Lung (tissue), 11 donors: ENCODE measurements at regions not wholly inside any gene's neighbourhood (a gene's known extent, or its start where the extent isn't known, plus 50 kb on each side); places are given as distances from the start of the nearest gene placed in this dataset.

Source experiments
- ATAC-seq: fragments of 200-7000 bp; cut with Tn5 transposase; one replicate; pipeline ENCODE4 v1.9.1; 2020; ENCODE audit warnings: moderate number of reproducible peaks; ENCODE audit not compliant: insufficient read depth, low FRiP score
- DNase-seq, 3 donors: peaks; one replicate each; pipeline ENCODE4 v3.0.0-alpha.2; 2013 to 2017
- H3K27ac ChIP-seq, 2 donors: one replicate each; pipeline ENCODE4 v1.5.1; 2013; ENCODE audit warnings: mild to moderate bottlenecking in 2 of 2, moderate library complexity in 2 of 2, control low read depth in 1 of 2, inconsistent platforms in 1 of 2, low read depth in 1 of 2, low read length in 1 of 2
- H3K27me3 ChIP-seq, 3 donors: one replicate each; pipeline ENCODE4 v1.5.1; 2013; ENCODE audit warnings: low read length in 2 of 3; ENCODE audit not compliant: control insufficient read depth in 3 of 3, insufficient read depth in 3 of 3
- H3K36me3 ChIP-seq, 4 donors: one replicate each; pipeline ENCODE4 v1.5.1; 2013; ENCODE audit warnings: low read length in 4 of 4, mild to moderate bottlenecking in 1 of 4, moderate library complexity in 1 of 4; ENCODE audit not compliant: control insufficient read depth in 4 of 4, insufficient read depth in 4 of 4
- H3K4me1 ChIP-seq, 5 donors: one replicate each; pipeline ENCODE4 v1.5.1; 2013; ENCODE audit warnings: low read length in 5 of 5, mild to moderate bottlenecking in 2 of 5, moderate library complexity in 1 of 5; ENCODE audit not compliant: control insufficient read depth in 5 of 5, insufficient read depth in 5 of 5
- H3K4me3 ChIP-seq: one replicate; pipeline ENCODE4 v1.5.1; 2013; ENCODE audit warnings: mild to moderate bottlenecking, control low read depth, moderate library complexity
- H3K9ac ChIP-seq, 2 donors: one replicate each; pipeline ENCODE4 v1.5.1; 2013; ENCODE audit warnings: low read length in 2 of 2, control low read depth in 1 of 2; ENCODE audit not compliant: insufficient read depth in 1 of 2
- H3K9me3 ChIP-seq, 4 donors: one replicate each; pipeline ENCODE4 v1.5.1; 2013; ENCODE audit warnings: low read length in 3 of 4, mild to moderate bottlenecking in 1 of 4, moderate library complexity in 1 of 4; ENCODE audit not compliant: control insufficient read depth in 4 of 4, insufficient read depth in 3 of 4
- CTCF ChIP-seq: IDR thresholded peaks from 2 replicates; pipeline ENCODE4 v1.5.1; 2012; ENCODE audit warnings: mild to moderate bottlenecking; ENCODE audit errors: control extremely low read depth, extremely low read depth
- WGBS, 2 donors: extraction: QIAGEN DNeasy Blood & Tissue Kit; methylation state at CpG; one replicate each; pipeline ENCODE4 v1.1.7; 2013; 5-methylcytosine and 5-hydroxymethylcytosine counted together
- donor health status: control.
- donor health status: control.
- donor health status: Bipolar disorder and iron deficiency.
- donor health status: healthy.
- donor health status: DM: yes; HTN: yes; CAD: no.

GRCh38 chr5:17364987-17365810 is 132.8 kb upstream of the TAF11L2 start:
- 53 to 73% methylated on average over 4 of the region's 4 CpGs for WGBS, 2 donors

GRCh38 chr5:17365811-17366138 is 132.3 kb upstream of the TAF11L2 start:
- H3K27ac ChIP-seq = no peak overlapping the region
- ATAC-seq = no peak
- no peaks in the 10 kb centered on the region for H3K27me3 ChIP-seq
- no peak for TF ChIP-seq CTCF
- H3K9me3 ChIP-seq = no peaks in the 10 kb centered on the region
- 67 to 75% methylated on average over 7 of the region's 7 CpGs for WGBS, 2 donors
- H3K9ac ChIP-seq = no peak overlapping the region
- peak in 1 of 3 donors; percentile 27 for DNase-seq
- H3K4me1 ChIP-seq = peaks cover 0 to 12% (median 0%) of the 10 kb centered on the region in 5 donors
- H3K36me3 ChIP-seq = no peaks in the 10 kb centered on the region
- no peak overlapping the region for H3K4me3 ChIP-seq

More at GRCh38 chr5:17364987-17365810, 132.8 kb upstream of the TAF11L2 start:
- no peaks in the 10 kb centered on the region for H3K36me3 ChIP-seq
- no peaks in the 10 kb centered on the region for H3K9me3 ChIP-seq
- no peak overlapping the region for H3K9ac ChIP-seq
- H3K27ac ChIP-seq = no peak overlapping the region
- peaks cover 0 to 12% (median 0%) of the 10 kb centered on the region in 5 donors for H3K4me1 ChIP-seq
- no peaks in the 10 kb centered on the region for H3K27me3 ChIP-seq
- DNase-seq (peak; percentile 30 to 73 (median 69)), ATAC-seq (no peak)
- TF ChIP-seq CTCF = no peak
- no peak overlapping the region for H3K4me3 ChIP-seq

GRCh38 chr5:17367256-17367840 is 130.7 kb upstream of the TAF11L2 start:
- ATAC-seq (no peak), DNase-seq (no peak)
- Histone ChIP-seq H3K4me3 (no peak overlapping the region), H3K27ac (no peak overlapping the region), H3K36me3 (no peaks in the 10 kb centered on the region), H3K9ac (no peak overlapping the region), H3K4me1 (peaks cover 0 to 12% (median 0%) of the 10 kb centered on the region in 5 donors), H3K27me3 (no peaks in the 10 kb centered on the region), H3K9me3 (no peaks in the 10 kb centered on the region)
- TF ChIP-seq CTCF = no peak
- 74 to 77% methylated on average over 3 of the region's 3 CpGs for WGBS, 2 donors
